ENCODE measurements at regions not wholly inside any gene's neighbourhood (a gene's known extent, or its start where the extent isn't known, plus 50 kb on each side); places are given as distances from the start of the nearest gene placed in this dataset.

GRCh38 chr5:74200560-74200959 is 440.0 kb downstream of the ENC1 start:
- no peaks in the 10 kb centered on the region for H3K9me3 ChIP-seq (ENCODE audit: control insufficient read depth, insufficient read depth, low read length)
- no peak overlapping the region for H3K27ac ChIP-seq (ENCODE audit: low read depth, low read length)
- no peaks in the 10 kb centered on the region for H3K36me3 ChIP-seq (ENCODE audit: control insufficient read depth, insufficient read depth, low read length)
- no peaks in the 10 kb centered on the region for H3K27me3 ChIP-seq (ENCODE audit: control insufficient read depth, insufficient read depth, low read length)
- H3K4me1 ChIP-seq (ENCODE audit: control insufficient read depth, insufficient read depth, low read length), result no peaks in the 10 kb centered on the region
- H3K9ac ChIP-seq (ENCODE audit: low read depth, low read length), result no peak overlapping the region
- H3K4me3 ChIP-seq (ENCODE audit: low read depth, low read length), result no peak overlapping the region

DNA sequence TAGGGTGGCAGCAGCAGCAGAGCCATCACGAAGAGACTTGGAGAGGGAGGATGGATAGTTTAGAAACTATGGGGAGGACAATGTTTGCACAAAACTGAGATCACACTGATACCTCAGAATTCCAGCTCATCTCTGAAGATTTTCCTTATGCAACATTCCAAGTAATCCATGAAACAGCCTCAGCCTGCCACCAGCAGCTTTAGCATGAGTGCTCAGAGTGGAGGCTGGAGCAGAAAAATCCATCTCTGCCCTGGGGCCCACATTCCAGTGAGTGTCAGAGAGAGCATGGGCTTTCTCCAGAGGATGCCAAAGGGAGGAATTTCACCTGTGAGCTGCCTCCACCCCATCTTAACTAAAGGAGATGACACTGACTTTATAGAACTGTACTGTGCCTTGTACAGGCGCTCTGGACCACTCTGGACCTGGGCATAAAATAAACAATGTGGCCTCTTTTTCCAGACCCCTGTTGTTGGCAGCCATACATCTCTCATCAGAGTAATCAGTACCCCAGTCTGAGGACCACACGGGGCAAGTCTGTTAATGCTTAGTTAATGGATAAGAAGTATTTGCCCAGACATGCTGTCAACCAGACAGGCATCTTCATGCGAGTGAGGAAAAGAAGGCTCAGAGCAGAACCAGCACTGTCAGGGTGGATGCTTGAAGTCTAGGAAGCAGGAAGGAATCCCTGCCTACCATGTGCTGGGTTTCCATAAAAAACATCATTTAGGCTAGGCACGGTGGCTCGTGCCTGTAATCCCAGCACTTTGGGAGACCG is 440.9 kb downstream of the ENC1 start:
- Histone ChIP-seq H3K27me3 (ENCODE audit: control insufficient read depth, insufficient read depth, low read length) (no peaks in the 10 kb centered on the region), H3K27ac (ENCODE audit: low read depth, low read length) (no peak overlapping the region), H3K4me3 (ENCODE audit: low read depth, low read length) (no peak overlapping the region), H3K9ac (ENCODE audit: low read depth, low read length) (no peak overlapping the region), H3K4me1 (ENCODE audit: control insufficient read depth, insufficient read depth, low read length) (no peaks in the 10 kb centered on the region), H3K9me3 (ENCODE audit: control insufficient read depth, insufficient read depth, low read length) (no peaks in the 10 kb centered on the region), H3K36me3 (ENCODE audit: control insufficient read depth, insufficient read depth, low read length) (no peaks in the 10 kb centered on the region)

GRCh38 chr5:74199005-74199404 is 441.5 kb downstream of the ENC1 start:
- no peak overlapping the region for H3K9ac ChIP-seq (ENCODE audit: low read depth, low read length)
- H3K27me3 ChIP-seq (ENCODE audit: control insufficient read depth, insufficient read depth, low read length), result no peaks in the 10 kb centered on the region
- H3K4me1 ChIP-seq (ENCODE audit: control insufficient read depth, insufficient read depth, low read length), result no peaks in the 10 kb centered on the region
- H3K4me3 ChIP-seq (ENCODE audit: low read depth, low read length), result no peak overlapping the region
- no peaks in the 10 kb centered on the region for H3K36me3 ChIP-seq (ENCODE audit: control insufficient read depth, insufficient read depth, low read length)
- no peak overlapping the region for H3K27ac ChIP-seq (ENCODE audit: low read depth, low read length)
- H3K9me3 ChIP-seq (ENCODE audit: control insufficient read depth, insufficient read depth, low read length), result no peaks in the 10 kb centered on the region

- H3K36me3 ChIP-seq (ENCODE audit: control insufficient read depth, insufficient read depth, low read length), result no peaks in the 10 kb centered on the region
- no peaks in the 10 kb centered on the region for H3K9me3 ChIP-seq (ENCODE audit: control insufficient read depth, insufficient read depth, low read length)
- no peak overlapping the region for H3K9ac ChIP-seq (ENCODE audit: low read depth, low read length)
- no peaks in the 10 kb centered on the region for H3K27me3 ChIP-seq (ENCODE audit: control insufficient read depth, insufficient read depth, low read length)
- H3K4me1 ChIP-seq (ENCODE audit: control insufficient read depth, insufficient read depth, low read length), result no peaks in the 10 kb centered on the region
- H3K4me3 ChIP-seq (ENCODE audit: low read depth, low read length), result no peak overlapping the region
- no peak overlapping the region for H3K27ac ChIP-seq (ENCODE audit: low read depth, low read length)
These were observed 442.4 kb downstream of the ENC1 start for GRCh38 chr5:74198156-74198555.

GRCh38 chr5:74196233-74196632 is 444.3 kb downstream of the ENC1 start:
- no peaks in the 10 kb centered on the region for H3K4me1 ChIP-seq (ENCODE audit: control insufficient read depth, insufficient read depth, low read length)
- no peaks in the 10 kb centered on the region for H3K27me3 ChIP-seq (ENCODE audit: control insufficient read depth, insufficient read depth, low read length)
- H3K9me3 ChIP-seq (ENCODE audit: control insufficient read depth, insufficient read depth, low read length), result no peaks in the 10 kb centered on the region
- H3K9ac ChIP-seq (ENCODE audit: low read depth, low read length), result no peak overlapping the region
- H3K4me3 ChIP-seq (ENCODE audit: low read depth, low read length), result no peak overlapping the region
- no peaks in the 10 kb centered on the region for H3K36me3 ChIP-seq (ENCODE audit: control insufficient read depth, insufficient read depth, low read length)
- no peak overlapping the region for H3K27ac ChIP-seq (ENCODE audit: low read depth, low read length)

DNA sequence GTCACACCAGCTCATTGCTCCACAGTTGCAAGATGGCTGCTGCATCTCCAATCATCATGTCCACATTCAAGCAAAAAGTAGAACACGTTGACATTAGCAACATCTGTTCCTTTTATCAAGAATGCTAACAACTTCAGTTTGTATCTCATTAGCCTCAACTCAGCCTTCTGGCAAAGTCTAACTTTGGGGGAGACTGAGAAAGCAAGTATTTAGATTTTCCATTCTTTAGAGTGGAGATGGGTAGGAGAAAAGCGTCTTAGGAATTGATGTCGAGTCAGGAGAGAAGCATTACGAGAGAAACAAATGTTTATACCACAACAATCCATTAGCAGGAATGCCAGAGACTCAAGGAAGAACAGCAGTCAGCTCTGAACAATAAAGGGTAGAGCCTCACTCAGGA is 446.3 kb downstream of the ENC1 start:
- Histone ChIP-seq H3K27ac (ENCODE audit: low read depth, low read length) (no peak overlapping the region), H3K36me3 (ENCODE audit: control insufficient read depth, insufficient read depth, low read length) (no peaks in the 10 kb centered on the region), H3K4me3 (ENCODE audit: low read depth, low read length) (no peak overlapping the region), H3K4me1 (ENCODE audit: control insufficient read depth, insufficient read depth, low read length) (no peaks in the 10 kb centered on the region), H3K27me3 (ENCODE audit: control insufficient read depth, insufficient read depth, low read length) (no peaks in the 10 kb centered on the region), H3K9me3 (ENCODE audit: control insufficient read depth, insufficient read depth, low read length) (no peaks in the 10 kb centered on the region; the same call in 1 of the 2 replicates), H3K9ac (ENCODE audit: low read depth, low read length) (no peak overlapping the region)

DNA sequence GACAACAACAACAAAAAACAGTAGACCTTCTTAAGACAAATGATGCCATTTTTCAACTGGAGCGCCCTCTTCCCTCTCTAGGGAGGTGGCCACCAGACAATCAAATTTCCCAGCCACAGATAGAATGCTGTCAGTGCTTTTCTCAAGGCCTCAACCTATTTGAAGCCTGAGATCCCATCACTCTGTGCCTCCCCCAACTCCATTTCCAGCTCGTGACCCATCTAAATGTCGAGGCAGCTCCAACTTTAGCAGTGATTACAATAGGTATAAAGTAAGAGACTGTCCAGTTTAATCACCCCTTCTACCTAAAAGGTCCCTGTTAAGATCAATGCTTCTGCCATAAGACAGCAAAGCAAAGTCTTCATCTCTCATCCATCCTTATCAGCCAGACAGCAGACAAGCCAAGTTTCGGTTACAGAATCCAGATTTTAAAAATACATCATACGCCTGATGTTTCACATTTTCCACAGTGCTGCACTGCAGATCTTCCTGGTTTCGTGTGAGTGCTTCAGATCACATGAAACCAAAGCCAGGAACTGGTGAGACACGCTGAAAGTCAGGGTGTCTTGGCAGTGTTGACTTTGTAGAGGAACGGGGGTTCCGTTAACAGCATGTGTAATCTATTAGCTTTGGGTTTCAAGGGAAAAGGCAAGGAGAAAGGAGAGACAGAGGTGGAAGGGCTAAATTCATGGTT is 447.8 kb downstream of the ENC1 start:
- no peaks in the 10 kb centered on the region for H3K27me3 ChIP-seq (ENCODE audit: control insufficient read depth, insufficient read depth, low read length)
- no peak overlapping the region for H3K27ac ChIP-seq (ENCODE audit: low read depth, low read length)
- peaks cover 3% of the 10 kb centered on the region for H3K9me3 ChIP-seq (ENCODE audit: control insufficient read depth, insufficient read depth, low read length)
- H3K4me3 ChIP-seq (ENCODE audit: low read depth, low read length), result no peak overlapping the region
- H3K4me1 ChIP-seq (ENCODE audit: control insufficient read depth, insufficient read depth, low read length), result no peaks in the 10 kb centered on the region
- H3K36me3 ChIP-seq (ENCODE audit: control insufficient read depth, insufficient read depth, low read length), result no peaks in the 10 kb centered on the region
- no peak overlapping the region for H3K9ac ChIP-seq (ENCODE audit: low read depth, low read length)

DNA sequence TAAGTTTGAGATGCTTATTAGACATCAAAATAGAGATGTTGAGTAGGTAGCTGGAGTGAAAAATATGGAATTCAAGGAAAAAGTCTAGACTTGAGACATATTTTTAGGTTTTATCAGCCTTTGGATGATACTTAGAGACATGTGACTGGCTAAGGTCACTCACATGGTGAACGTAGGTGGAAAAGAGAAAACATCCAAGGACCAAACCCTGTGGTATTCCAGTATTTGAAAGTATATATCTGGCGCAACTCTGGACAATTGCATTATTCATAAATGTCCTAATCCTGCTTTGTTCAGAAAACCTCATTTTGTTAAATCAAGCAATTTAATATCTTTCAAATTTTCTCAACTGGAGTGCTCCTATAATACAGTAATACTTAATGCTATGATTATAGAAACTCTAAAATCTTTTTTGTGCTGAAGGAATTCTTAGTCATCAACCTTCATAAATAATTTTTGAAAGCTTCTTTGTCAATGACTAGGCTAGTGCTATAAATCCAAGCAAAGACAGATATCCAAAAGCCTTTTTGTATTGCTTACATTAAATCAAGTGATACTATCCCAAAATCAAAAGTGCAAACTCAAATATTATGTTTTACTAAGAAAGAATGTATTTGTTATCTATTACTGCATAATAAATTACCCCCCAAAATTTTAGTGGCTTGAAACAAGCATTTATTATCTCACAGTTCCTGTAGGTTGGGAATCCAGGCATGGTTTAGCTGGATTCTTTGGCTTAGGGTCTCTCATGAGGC is 452.0 kb downstream of the ENC1 start:
- H3K4me3 ChIP-seq (ENCODE audit: low read depth, low read length), result no peak overlapping the region
- peaks cover 3% of the 10 kb centered on the region for H3K9me3 ChIP-seq (ENCODE audit: control insufficient read depth, insufficient read depth, low read length)
- no peak overlapping the region for H3K27ac ChIP-seq (ENCODE audit: low read depth, low read length)
- no peak overlapping the region for H3K9ac ChIP-seq (ENCODE audit: low read depth, low read length)
- no peaks in the 10 kb centered on the region for H3K36me3 ChIP-seq (ENCODE audit: control insufficient read depth, insufficient read depth, low read length)
- H3K27me3 ChIP-seq (ENCODE audit: control insufficient read depth, insufficient read depth, low read length), result no peaks in the 10 kb centered on the region
- H3K4me1 ChIP-seq (ENCODE audit: control insufficient read depth, insufficient read depth, low read length), result peaks cover 8% of the 10 kb centered on the region; the same call in 1 of the 2 replicates

GRCh38 chr5:74187757-74188156 is 452.8 kb downstream of the ENC1 start:
- Histone ChIP-seq H3K9ac (ENCODE audit: low read depth, low read length) (no peak overlapping the region), H3K36me3 (ENCODE audit: control insufficient read depth, insufficient read depth, low read length) (no peaks in the 10 kb centered on the region), H3K4me1 (ENCODE audit: control insufficient read depth, insufficient read depth, low read length) (peaks cover 8% of the 10 kb centered on the region; the same call in 1 of the 2 replicates), H3K27ac (ENCODE audit: low read depth, low read length) (no peak overlapping the region), H3K4me3 (ENCODE audit: low read depth, low read length) (no peak overlapping the region), H3K27me3 (ENCODE audit: control insufficient read depth, insufficient read depth, low read length) (no peaks in the 10 kb centered on the region), H3K9me3 (ENCODE audit: control insufficient read depth, insufficient read depth, low read length) (peaks cover 3% of the 10 kb centered on the region)

DNA sequence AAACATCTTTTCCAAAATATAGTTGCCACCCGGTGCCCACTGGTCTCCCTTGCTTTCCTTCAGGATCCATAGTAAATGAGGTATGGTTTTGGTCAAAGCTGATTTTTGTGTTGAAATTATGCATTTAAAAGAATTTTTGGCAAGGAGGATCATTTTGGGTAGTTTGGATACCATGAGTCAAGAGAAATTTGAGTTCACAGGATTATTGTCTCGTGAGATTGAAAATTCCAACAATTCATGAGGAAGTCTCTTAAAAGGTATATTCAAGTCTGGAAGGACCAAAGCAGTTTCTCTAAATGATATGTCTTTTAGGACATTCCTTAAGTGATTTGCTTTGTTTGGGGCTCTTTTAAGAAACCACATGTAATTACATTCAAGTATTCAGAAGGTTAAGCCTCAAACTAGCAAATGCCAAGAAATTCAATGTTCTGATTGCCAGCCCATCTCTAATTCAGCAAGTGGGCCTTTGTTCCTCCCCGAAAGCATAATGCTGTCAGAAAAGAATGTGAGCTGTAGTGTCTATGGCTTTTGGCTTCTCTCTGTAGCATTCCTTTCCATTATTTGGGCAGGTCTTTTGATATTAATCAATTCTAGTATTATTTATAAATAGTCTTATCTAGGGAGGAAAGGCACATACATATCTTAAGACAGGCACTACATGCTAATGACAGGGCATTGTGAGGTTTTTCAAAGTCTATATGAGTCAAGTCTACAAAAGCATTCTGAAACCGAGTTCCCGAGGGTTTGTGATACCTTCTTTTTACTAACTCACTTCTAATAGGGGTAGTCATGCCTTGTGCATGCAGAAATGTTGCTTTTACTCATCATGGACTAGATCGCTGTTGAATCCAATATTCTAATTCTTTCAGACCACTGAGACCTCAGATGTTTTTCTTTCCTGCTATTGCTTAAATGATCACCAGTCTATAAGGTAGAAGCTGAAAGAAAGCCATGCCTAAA is 453.9 kb downstream of the ENC1 start:
- Histone ChIP-seq H3K4me3 (ENCODE audit: low read depth, low read length) (no peak overlapping the region), H3K27me3 (ENCODE audit: control insufficient read depth, insufficient read depth, low read length) (no peaks in the 10 kb centered on the region), H3K36me3 (ENCODE audit: control insufficient read depth, insufficient read depth, low read length) (no peaks in the 10 kb centered on the region), H3K9ac (ENCODE audit: low read depth, low read length) (no peak overlapping the region), H3K9me3 (ENCODE audit: control insufficient read depth, insufficient read depth, low read length) (peaks cover 3% of the 10 kb centered on the region), H3K27ac (ENCODE audit: low read depth, low read length) (no peak overlapping the region), H3K4me1 (ENCODE audit: control insufficient read depth, insufficient read depth, low read length) (peaks cover 8% of the 10 kb centered on the region; the same call in 1 of the 2 replicates)
